IgD-negative memory B cell (primary cell): ENCODE measurements at regions not wholly inside any gene's neighbourhood (a gene's known extent, or its start where the extent isn't known, plus 50 kb on each side); places are given as distances from the start of the nearest gene placed in this dataset.

Source experiments
- H3K27ac Mint-ChIP-seq, 3 donors: one replicate each; pipeline ENCODE4 v1.8.0; 2020 to 2022; ENCODE audit warnings: mild to moderate bottlenecking in 3 of 3, mixed read lengths in 3 of 3, moderate library complexity in 1 of 3
- H3K27me3 Mint-ChIP-seq: one replicate; pipeline ENCODE4 v1.8.0; 2021; ENCODE audit warnings: mixed read lengths
- H3K36me3 Mint-ChIP-seq: one replicate; pipeline ENCODE4 v1.8.0; 2020; ENCODE audit warnings: mild to moderate bottlenecking, mixed read lengths
- H3K4me1 Mint-ChIP-seq, 3 donors: one replicate each; pipeline ENCODE4 v1.8.0; 2020 to 2022; ENCODE audit warnings: mixed read lengths in 3 of 3, mild to moderate bottlenecking in 1 of 3
- H3K4me3 Mint-ChIP-seq, 4 donors: one replicate each; pipeline ENCODE4 v1.8.0; 2020 to 2022; ENCODE audit warnings: mild to moderate bottlenecking in 4 of 4, mixed read lengths in 4 of 4, moderate library complexity in 3 of 4
- H3K9me3 Mint-ChIP-seq, 3 donors: one replicate each; pipeline ENCODE4 v1.8.0; 2020 to 2021; ENCODE audit warnings: mixed read lengths in 3 of 3, mild to moderate bottlenecking in 1 of 3

DNA sequence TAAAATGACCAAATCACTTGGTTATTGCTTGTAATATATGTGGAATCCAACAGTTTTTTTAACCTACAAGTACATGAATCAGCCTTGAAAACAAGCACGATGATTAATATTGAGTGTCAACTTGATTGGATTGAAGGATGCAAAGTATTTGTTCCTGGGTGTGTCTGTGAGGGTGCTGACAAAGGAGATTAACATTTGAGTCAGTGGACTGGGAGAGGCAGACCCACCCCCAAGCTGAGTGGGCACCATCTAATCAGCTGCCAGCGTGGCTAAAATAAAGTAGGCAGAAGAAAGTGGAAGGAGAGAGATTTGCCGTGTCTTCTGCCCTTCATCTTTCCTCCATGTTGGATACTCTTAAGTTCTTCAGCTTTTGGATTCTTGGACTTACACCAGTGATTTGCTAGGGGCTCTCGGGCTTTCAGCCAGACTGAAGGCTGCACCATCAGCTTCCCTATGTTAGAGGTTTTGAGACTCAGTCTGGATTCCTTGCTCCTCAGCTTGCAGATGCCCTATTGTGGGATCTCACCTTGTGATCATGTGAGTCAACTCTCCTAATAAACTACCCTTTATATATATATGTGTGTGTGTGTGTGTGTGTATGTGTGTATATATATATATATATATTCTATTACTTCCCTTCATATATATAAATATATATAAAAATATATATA, 118.4 kb upstream of the WDR11 start:
- Mint-ChIP-seq H3K27ac (no peak overlapping the region), H3K4me3 (no peak overlapping the region), H3K27me3 (peaks cover 13% of the 10 kb centered on the region), H3K4me1 (peaks cover 0 to 2% (median 0%) of the 10 kb centered on the region in 3 donors), H3K9me3 (peaks cover 0 to 2% (median 0%) of the 10 kb centered on the region in 3 donors), H3K36me3 (no peaks in the 10 kb centered on the region)

DNA sequence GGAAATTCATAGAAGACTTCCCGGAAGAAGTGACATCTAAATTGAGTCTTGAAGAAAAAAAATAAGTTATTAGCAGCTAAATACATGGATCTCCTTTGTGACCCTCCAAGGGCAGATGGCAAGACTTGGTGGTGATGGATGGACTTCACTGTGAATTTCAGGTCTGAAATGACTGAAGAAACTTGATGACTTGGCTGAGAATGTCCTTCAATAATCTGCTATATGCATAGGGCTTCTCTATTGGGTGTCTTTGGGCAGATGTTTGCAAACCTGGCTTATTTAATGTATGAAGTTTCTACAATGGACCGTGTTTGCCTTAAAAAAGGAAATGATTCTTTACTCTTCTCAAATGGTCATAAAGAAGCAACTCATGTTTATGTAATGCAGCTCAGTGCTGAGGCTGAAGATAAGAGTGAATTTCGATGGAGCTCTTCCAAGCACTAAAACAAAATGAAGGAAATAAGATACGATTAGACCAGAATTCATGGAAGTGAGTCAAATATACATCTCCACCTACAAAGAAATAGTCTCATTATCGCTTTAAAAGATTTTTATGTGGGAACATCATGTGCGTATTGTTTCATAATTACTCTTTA, 116.6 kb upstream of the WDR11 start:
- Mint-ChIP-seq H3K27me3 (peaks cover 13% of the 10 kb centered on the region), H3K9me3 (peaks cover 0 to 2% (median 0%) of the 10 kb centered on the region in 3 donors), H3K4me1 (peaks cover 0 to 2% (median 0%) of the 10 kb centered on the region in 3 donors), H3K27ac (no peak overlapping the region), H3K4me3 (no peak overlapping the region), H3K36me3 (no peaks in the 10 kb centered on the region)

DNA sequence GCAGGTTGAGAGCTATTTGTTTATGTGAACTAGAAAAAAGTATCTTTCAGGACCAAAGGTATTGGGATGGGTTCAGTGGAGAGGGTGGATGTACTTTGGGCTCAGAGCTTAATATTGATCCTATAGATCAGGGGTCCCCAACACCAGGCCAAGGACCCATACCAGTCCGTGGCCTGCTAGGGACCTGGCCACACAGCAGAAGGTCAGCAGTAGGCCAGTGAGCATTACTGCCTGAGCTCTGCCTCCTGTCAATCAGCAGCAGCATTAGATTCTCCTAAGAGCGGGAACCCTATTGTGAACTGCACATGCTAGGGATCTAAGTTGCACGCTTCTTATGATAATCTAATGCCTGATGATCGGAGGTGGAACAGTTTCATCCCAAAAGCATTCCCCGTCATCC, 115.8 kb upstream of the WDR11 start:
- H3K36me3 Mint-ChIP-seq = no peaks in the 10 kb centered on the region
- peaks cover 0 to 2% (median 0%) of the 10 kb centered on the region in 3 donors for H3K4me1 Mint-ChIP-seq
- H3K27ac Mint-ChIP-seq = no peak overlapping the region
- no peak overlapping the region for H3K4me3 Mint-ChIP-seq
- H3K27me3 Mint-ChIP-seq = peaks cover 13% of the 10 kb centered on the region
- peaks cover 0 to 2% (median 0%) of the 10 kb centered on the region in 3 donors for H3K9me3 Mint-ChIP-seq

DNA sequence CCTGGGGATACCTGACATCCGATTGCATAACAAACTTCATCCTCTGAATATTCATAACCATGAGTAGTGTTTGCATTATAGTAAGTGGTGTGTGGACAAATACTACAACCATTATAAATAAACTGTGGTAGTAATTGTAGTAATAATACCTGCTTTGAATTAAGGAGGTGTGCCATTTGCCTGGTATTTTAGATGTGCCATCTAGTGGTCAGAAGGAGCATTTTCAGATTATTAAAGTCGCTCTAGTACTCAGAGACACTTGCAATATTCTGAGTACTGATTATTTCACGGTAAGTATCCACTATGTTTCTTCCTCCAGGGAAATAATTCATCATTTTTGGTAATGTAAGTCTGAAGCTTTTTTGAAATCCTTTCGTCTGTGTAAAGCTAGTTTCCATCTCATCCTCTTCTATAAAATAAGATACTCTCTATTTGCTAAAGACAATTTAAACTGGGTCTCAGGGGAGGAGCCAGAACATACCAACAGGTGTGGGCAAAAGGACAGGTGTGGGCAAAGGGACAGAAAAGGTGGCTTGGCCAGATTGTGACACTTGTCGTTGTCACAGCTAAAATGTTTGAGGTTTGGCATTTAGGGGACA, 115.3 kb upstream of the WDR11 start:
- peaks cover 0 to 2% (median 0%) of the 10 kb centered on the region in 3 donors for H3K9me3 Mint-ChIP-seq
- no peak overlapping the region for H3K4me3 Mint-ChIP-seq
- H3K27me3 Mint-ChIP-seq = peaks cover 13% of the 10 kb centered on the region
- no peaks in the 10 kb centered on the region for H3K36me3 Mint-ChIP-seq
- H3K4me1 Mint-ChIP-seq = peaks cover 0 to 2% (median 0%) of the 10 kb centered on the region in 3 donors
- no peak overlapping the region for H3K27ac Mint-ChIP-seq

DNA sequence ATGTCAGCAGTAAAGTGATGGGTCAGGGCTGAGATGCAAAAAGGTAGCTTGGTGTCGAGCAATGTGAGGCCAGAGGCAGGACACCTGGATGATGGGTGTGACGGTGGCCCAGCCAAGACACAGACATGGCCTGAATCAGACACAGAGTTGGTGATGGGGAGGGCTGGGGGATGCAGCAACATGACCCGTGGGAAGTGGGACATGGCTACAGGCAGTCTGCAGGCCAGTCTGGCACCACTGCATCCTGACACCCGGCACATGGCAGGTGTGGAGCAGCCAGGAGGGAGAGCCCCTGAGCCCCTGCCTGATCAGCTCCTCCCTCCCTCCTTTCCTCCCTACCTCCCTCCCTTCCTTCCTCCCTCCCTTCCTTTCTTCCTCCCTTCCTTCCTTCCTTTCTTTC, 114.8 kb upstream of the WDR11 start:
- peaks cover 0 to 2% (median 0%) of the 10 kb centered on the region in 3 donors for H3K9me3 Mint-ChIP-seq
- peaks cover 0 to 2% (median 0%) of the 10 kb centered on the region in 3 donors for H3K4me1 Mint-ChIP-seq
- no peaks in the 10 kb centered on the region for H3K36me3 Mint-ChIP-seq
- H3K27me3 Mint-ChIP-seq = peaks cover 13% of the 10 kb centered on the region
- no peak overlapping the region for H3K4me3 Mint-ChIP-seq
- H3K27ac Mint-ChIP-seq = no peak overlapping the region

DNA sequence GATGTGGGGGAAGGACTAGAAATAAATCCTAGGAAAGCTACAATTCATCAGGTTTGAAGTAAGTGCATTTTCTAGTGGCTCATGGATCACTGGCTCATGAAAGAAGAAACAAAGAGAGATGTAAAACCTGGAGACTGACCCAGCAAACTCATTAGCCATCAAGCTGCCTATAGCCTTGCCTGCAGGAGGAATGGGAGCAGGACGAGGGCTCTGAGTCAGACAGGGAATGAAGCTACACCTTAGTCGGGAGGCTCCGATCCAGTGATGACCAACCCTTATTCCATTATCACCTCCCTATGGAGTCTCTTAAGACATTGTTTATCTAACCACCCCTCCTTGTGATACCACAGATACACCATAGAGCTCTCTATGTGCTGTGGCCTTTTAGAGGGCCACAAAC, 112.5 kb upstream of the WDR11 start:
- Mint-ChIP-seq H3K9me3 (no peaks in the 10 kb centered on the region), H3K36me3 (no peaks in the 10 kb centered on the region), H3K27me3 (peaks cover 11% of the 10 kb centered on the region), H3K27ac (no peak overlapping the region), H3K4me1 (peaks cover 0 to 2% (median 0%) of the 10 kb centered on the region in 3 donors), H3K4me3 (no peak overlapping the region)

DNA sequence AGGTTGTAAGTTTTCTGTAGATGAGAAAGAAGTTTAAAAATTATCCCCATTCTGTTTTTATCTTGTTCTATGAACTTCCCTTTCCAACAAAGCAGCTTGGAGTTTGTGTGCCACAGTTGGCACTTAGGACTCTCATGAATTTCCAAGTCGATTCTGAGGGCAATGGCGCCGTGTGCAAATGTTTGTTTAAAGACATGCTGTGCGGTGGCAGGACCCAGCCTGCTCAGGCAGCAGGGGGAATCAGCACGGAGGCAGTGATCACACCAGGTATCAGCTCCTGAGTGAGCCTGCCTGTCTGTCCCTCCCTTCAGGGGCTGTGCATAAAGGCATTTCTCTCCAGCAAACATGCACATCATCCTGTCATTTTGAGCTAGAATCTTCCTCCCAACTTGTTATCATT, 109.8 kb upstream of the WDR11 start:
- no peak overlapping the region for H3K4me3 Mint-ChIP-seq
- H3K27me3 Mint-ChIP-seq = peaks cover 8% of the 10 kb centered on the region
- H3K9me3 Mint-ChIP-seq = no peaks in the 10 kb centered on the region
- no peak overlapping the region for H3K27ac Mint-ChIP-seq
- no peaks in the 10 kb centered on the region for H3K36me3 Mint-ChIP-seq
- H3K4me1 Mint-ChIP-seq = no peaks in the 10 kb centered on the region

DNA sequence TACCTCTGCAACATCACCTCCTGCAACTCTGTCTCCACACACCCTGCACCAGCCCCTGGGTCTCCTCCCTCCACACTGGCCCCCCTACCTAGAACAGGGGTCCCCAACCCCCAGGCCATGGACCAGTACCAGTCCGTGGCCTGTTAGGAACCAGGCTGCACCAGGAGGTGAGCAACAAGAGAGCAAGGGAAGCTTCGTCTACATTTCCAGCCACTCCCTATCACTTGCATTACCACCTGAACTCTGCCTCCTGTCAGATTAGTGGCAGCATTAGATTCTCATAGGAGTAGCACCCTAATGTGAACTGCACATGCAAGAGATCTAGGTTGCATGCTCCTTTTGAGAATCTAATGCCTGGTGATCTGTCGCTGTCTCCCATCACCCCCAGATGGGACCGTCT, 108.8 kb upstream of the WDR11 start:
- no peaks in the 10 kb centered on the region for H3K36me3 Mint-ChIP-seq
- no peak overlapping the region for H3K27ac Mint-ChIP-seq
- no peak overlapping the region for H3K4me3 Mint-ChIP-seq
- H3K27me3 Mint-ChIP-seq = peaks cover 12% of the 10 kb centered on the region
- H3K9me3 Mint-ChIP-seq = no peaks in the 10 kb centered on the region
- no peaks in the 10 kb centered on the region for H3K4me1 Mint-ChIP-seq

DNA sequence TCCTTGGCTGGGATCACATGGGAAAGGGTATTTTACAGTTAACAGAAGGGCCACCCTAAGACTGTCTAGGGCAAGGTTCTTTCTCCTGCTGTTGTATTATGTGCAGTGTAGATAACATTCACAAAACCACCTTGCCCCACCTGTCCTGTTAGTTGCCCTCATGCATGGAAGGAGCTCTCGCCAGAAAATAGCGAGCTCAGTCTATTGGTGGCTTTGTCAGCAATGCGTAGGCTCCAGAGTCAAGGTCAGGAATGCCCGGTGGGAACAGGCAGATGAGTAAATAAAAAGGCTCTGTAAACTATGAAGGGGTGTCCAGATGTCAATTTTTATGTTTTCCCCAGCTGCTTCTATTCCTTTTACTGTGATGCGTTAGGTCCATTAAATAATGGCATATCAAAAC, 107.1 kb upstream of the WDR11 start:
- Mint-ChIP-seq H3K9me3 (no peaks in the 10 kb centered on the region), H3K36me3 (no peaks in the 10 kb centered on the region), H3K27ac (no peak overlapping the region), H3K4me3 (no peak overlapping the region), H3K4me1 (no peaks in the 10 kb centered on the region), H3K27me3 (peaks cover 13% of the 10 kb centered on the region)

DNA sequence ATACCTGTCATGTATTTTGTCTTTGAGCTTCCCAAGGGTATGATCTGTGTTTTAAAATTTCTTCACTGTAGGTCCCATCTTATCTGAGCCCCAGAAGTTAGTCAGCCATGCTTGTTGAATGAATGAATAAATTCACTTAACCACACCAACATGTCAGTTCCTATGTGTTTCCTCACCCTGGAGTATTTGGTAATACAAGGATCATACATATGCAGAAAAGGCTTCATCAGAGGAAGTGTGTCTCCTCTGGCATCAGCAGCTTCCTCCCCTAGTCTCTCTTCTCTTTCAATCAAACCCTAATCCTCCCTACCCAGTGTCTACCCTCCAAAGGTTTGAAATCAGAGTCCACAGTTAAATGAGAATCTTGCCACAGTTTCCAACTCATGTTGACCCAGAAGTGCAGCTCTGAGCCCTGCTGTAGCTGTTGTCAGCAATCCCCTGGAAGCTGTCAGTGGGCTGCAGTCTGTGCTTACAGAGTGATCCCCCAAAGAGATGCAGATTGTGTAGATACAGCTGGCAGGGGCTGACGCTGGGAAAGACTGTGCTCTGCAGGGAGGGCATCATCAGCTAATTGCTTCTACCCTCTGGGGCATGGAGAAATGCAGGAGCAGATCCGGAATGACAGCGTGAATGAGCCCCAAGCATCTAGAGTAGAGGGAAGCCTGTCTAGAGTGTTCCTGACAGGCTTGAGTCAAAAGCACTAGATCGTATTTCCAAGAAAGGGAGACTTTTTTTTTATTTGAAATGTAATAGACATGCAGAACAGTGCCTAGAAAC, 105.0 kb upstream of the WDR11 start:
- Mint-ChIP-seq H3K4me1 (peaks cover 6 to 7% (median 6%) of the 10 kb centered on the region in 3 donors), H3K27me3 (peaks cover 17% of the 10 kb centered on the region), H3K9me3 (no peaks in the 10 kb centered on the region), H3K27ac (no peak overlapping the region), H3K4me3 (no peak overlapping the region), H3K36me3 (no peaks in the 10 kb centered on the region)

DNA sequence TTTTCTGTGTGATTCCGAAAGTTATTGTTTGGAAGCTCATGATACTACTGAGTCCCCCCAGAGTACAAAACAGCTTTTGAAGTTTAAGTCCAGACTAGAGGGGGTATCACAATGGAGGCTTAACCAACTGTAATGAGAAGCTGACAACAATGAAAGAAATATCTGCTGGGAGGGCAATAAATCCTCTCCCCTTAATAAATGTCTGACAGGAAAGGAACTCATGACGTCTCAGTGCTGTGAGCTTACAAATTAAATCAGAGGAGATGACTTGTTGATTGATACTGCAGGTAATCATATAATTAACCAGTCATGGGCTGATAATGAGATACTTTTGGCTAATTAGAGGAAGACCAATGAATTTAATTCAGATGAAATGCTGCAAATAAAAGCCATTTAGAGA, 102.6 kb upstream of the WDR11 start:
- Mint-ChIP-seq H3K27me3 (peaks cover 17% of the 10 kb centered on the region), H3K4me1 (peaks cover 6 to 7% (median 6%) of the 10 kb centered on the region in 3 donors), H3K36me3 (no peaks in the 10 kb centered on the region), H3K9me3 (no peaks in the 10 kb centered on the region), H3K4me3 (no peak overlapping the region), H3K27ac (no peak overlapping the region)

DNA sequence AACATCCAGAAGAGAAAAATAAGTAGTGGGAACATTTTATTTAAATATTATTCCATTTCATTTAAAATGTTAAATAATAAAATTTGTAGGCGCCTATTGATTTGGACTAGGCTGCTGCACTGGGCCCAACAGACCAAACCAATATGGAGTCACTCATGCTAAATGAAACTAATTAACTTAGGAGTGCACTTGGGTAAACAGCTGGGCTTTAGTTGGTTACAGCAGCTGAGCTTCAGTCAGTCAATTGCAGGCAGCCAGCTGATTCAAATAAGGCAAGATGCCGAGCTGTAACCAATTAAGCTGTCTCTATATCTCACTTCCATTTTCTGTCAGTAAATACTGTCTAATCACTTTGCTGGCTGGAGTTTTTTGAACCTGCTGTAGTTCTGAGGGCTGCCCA, 102.1 kb upstream of the WDR11 start:
- Mint-ChIP-seq H3K9me3 (no peaks in the 10 kb centered on the region), H3K27me3 (peaks cover 17% of the 10 kb centered on the region), H3K36me3 (no peaks in the 10 kb centered on the region), H3K4me1 (peaks cover 6 to 7% (median 6%) of the 10 kb centered on the region in 3 donors), H3K27ac (no peak overlapping the region), H3K4me3 (no peak overlapping the region)

DNA sequence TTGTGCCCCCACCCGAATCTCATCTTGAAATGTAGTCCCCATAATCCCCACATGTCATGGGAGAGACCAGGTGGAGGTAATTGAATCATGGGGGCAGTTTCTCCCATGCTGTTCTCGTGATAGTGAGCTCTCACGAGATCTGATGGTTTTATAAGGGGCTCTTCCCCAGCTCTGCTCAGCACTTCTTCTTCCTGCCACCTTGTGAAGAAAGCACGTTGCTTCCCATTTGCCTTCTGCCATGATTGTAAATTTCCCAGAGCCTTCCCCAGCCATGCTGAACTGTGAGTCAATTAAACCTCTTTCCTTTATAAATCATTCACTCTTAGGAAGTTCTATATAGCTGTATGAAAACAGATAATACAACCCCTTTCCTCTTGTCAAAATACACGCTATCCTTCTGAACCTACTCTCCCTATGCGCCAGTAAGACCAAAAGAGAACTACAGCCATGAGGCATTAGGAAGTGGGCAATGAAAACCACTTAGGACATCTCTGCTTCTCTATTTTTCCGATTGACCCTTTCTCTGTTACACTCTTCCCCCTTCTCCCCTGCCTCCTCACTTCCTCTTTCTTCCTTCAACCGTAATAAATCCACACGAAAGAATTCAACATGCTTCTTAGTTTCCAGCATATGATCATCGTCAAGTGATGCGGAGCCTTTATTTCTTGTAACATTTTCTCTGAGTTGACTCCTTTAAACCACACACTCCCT, 101.2 kb upstream of the WDR11 start:
- Mint-ChIP-seq H3K4me1 (peaks cover 6 to 7% (median 6%) of the 10 kb centered on the region in 3 donors), H3K27ac (no peak overlapping the region), H3K9me3 (no peaks in the 10 kb centered on the region), H3K27me3 (peaks cover 17% of the 10 kb centered on the region), H3K4me3 (no peak overlapping the region), H3K36me3 (no peaks in the 10 kb centered on the region)

DNA sequence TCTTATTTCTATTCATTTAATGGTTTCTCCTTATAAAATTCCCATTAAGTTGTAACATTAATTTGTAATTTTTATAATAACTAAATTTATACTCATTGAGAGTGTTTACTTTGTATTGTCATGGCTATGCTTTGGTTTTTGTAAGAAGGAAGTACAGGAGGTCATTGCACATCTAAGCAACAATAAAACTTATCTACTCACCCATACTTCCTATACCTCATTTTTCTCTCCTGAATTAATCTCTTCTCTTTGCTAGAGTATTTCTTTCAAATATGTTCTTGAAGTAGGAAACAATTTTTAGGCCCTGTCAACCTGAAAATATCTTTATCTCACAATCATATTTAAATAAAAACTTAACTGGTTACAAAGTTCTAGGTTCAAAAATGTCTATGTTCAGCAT, 95.4 kb upstream of the WDR11 start:
- peaks cover 9% of the 10 kb centered on the region for H3K27me3 Mint-ChIP-seq
- no peak overlapping the region for H3K27ac Mint-ChIP-seq
- no peaks in the 10 kb centered on the region for H3K36me3 Mint-ChIP-seq
- H3K4me3 Mint-ChIP-seq = no peak overlapping the region
- H3K4me1 Mint-ChIP-seq = no peaks in the 10 kb centered on the region
- H3K9me3 Mint-ChIP-seq = no peaks in the 10 kb centered on the region

DNA sequence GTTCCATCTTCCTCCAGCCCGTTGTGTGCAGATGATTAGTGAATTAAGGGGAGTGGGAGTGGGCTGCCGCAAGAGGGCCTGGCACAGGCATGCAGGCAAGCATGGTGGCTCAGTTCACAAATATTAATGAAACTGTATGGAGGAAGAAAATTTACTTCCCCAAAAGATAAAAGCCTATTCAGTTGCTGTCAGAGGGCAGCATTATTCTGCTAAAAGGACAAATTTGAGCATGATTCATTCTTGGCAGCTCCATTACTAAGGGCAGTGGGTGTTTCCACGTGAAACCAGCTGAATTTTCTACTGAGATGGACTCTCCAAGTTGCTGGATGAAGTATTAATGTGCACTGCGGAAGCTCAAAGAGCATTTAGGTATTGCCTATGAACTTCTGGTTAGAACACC, 90.9 kb upstream of the WDR11 start:
- no peaks in the 10 kb centered on the region for H3K9me3 Mint-ChIP-seq
- peaks cover 9% of the 10 kb centered on the region for H3K27me3 Mint-ChIP-seq
- peaks cover 0 to 1% (median 0%) of the 10 kb centered on the region in 3 donors for H3K4me1 Mint-ChIP-seq
- H3K4me3 Mint-ChIP-seq = no peak overlapping the region
- no peaks in the 10 kb centered on the region for H3K36me3 Mint-ChIP-seq
- H3K27ac Mint-ChIP-seq = no peak overlapping the region
